DOHH2 (cell line): ENCODE measurements at regions not wholly inside any gene's neighbourhood (a gene's known extent, or its start where the extent isn't known, plus 50 kb on each side); places are given as distances from the start of the nearest gene placed in this dataset.

Experiments used
- CTCF ChIP-seq: fragments of 200-600 bp; sonication (generic); IDR thresholded peaks from one replicate; pipeline ENCODE4 v1.5.1; 2014; ENCODE audit warnings: antibody characterized with exemption, mild to moderate bottlenecking, low read depth, low read length; ENCODE audit not compliant: poor library complexity, severe bottlenecking
- EZH2phosphoT487 ChIP-seq: fragments of 200-600 bp; sonication (generic); IDR thresholded peaks from 2 replicates; pipeline ENCODE4 v1.6.1; 2017; ENCODE audit warnings: borderline replicate concordance, mild to moderate bottlenecking, antibody characterized with exemption, low read length, moderate library complexity, mixed read lengths

- TF ChIP-seq CTCF (no peak), EZH2phosphoT487 (no peak)
Observed at GRCh38 chr4:71241501-71242288, 97.1 kb upstream of the SLC4A4 start.
